AG20443 (cell line): ENCODE measurements at regions not wholly inside any gene's neighbourhood (a gene's known extent, or its start where the extent isn't known, plus 50 kb on each side); places are given as distances from the start of the nearest gene placed in this dataset.
"Not testable (repeated sequence)": the region's sequence is repeated elsewhere in the genome, so short reads cannot be mapped to it uniquely, and the experiment has no call there.

Experiments used
- DNase-seq: peaks from one replicate; pipeline ENCODE4 v3.0.0; 2012; ENCODE audit warnings: low spot score, mixed read lengths

GRCh38 chr1:102174259-102174863, 177.6 kb upstream of the OLFM3 start:
- no peak for DNase-seq

- DNase-seq, result no peak
These were observed 175.5 kb upstream of the OLFM3 start for GRCh38 chr1:102172200-102172599.

GRCh38 chr1:102163799-102164198, 167.1 kb upstream of the OLFM3 start:
- DNase-seq, result no peak

- DNase-seq, result no peak
These were observed 154.5 kb upstream of the OLFM3 start for GRCh38 chr1:102151242-102151641.

GRCh38 chr1:102120910-102121309, 124.2 kb upstream of the OLFM3 start:
- no peak for DNase-seq

GRCh38 chr1:102118150-102118549, 121.4 kb upstream of the OLFM3 start:
- DNase-seq, result no peak

GRCh38 chr1:102110586-102110985, 113.9 kb upstream of the OLFM3 start:
- DNase-seq, result no peak

- DNase-seq, result not testable (repeated sequence)
These were observed 112.8 kb upstream of the OLFM3 start for GRCh38 chr1:102109493-102109892.

- DNase-seq, result no peak
These were observed 110.7 kb upstream of the OLFM3 start for GRCh38 chr1:102107441-102107840.

- no peak for DNase-seq
These were observed 109.3 kb upstream of the OLFM3 start for GRCh38 chr1:102105931-102106550.

- no peak for DNase-seq
These were observed 106.9 kb upstream of the OLFM3 start for GRCh38 chr1:102103646-102104045.

GRCh38 chr1:102102276-102102780, 105.6 kb upstream of the OLFM3 start:
- no peak for DNase-seq

GRCh38 chr1:102100666-102101065, 103.9 kb upstream of the OLFM3 start:
- no peak for DNase-seq

- DNase-seq, result no peak
These were observed 103.2 kb upstream of the OLFM3 start for GRCh38 chr1:102099916-102100315.

GRCh38 chr1:102098536-102098935, 101.8 kb upstream of the OLFM3 start:
- DNase-seq, result no peak

GRCh38 chr1:102098081-102098480, 101.4 kb upstream of the OLFM3 start:
- DNase-seq, result no peak

GRCh38 chr1:102097451-102097850, 100.7 kb upstream of the OLFM3 start:
- no peak for DNase-seq

- no peak for DNase-seq
These were observed 99.4 kb upstream of the OLFM3 start for GRCh38 chr1:102096162-102096561.

- DNase-seq, result no peak
These were observed 93.1 kb upstream of the OLFM3 start for GRCh38 chr1:102089791-102090190.

- no peak for DNase-seq
These were observed 89.2 kb upstream of the OLFM3 start for GRCh38 chr1:102085896-102086295.

GRCh38 chr1:102084771-102085535, 88.2 kb upstream of the OLFM3 start:
- no peak for DNase-seq

GRCh38 chr1:102083192-102083591, 86.5 kb upstream of the OLFM3 start:
- no peak for DNase-seq

GRCh38 chr1:102074874-102075273, 78.1 kb upstream of the OLFM3 start:
- DNase-seq, result no peak
